Activated T-cell treated with anti-CD3 and anti-CD28 coated beads, Interleukin-2, amount 50 U/mL, for 1 hour (primary cell): ENCODE measurements at regions not wholly inside any gene's neighbourhood (a gene's known extent, or its start where the extent isn't known, plus 50 kb on each side); places are given as distances from the start of the nearest gene placed in this dataset.

Experiments
- DNase-seq: peaks from one replicate; pipeline ENCODE4 v3.0.0-alpha.2; 2020

GRCh38 chr13:29991343-29991742, 140.9 kb upstream of the UBL3 start:
- DNase-seq = no peak

DNA sequence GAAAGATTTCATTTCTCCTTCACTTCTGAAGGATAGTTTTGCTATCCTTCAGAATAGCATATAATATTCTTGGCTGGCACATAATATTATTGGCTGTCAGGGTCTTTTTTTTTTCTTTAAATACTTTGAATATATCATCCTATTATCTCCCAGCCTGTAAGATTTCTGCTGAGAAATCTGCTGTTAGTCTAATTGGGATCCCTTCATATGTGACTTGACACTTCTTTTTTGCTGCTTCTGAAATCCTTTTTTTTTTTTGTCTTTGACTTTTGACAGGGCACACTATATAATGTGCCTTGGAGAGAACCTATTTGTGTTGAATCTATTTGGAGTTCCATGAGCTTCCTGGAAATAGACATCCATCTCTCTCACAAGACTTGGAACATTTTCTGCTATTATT, 136.9 kb upstream of the UBL3 start:
- no peak for DNase-seq

- no peak for DNase-seq
Measured at GRCh38 chr13:29980339-29980738, 129.9 kb upstream of the UBL3 start.

DNA sequence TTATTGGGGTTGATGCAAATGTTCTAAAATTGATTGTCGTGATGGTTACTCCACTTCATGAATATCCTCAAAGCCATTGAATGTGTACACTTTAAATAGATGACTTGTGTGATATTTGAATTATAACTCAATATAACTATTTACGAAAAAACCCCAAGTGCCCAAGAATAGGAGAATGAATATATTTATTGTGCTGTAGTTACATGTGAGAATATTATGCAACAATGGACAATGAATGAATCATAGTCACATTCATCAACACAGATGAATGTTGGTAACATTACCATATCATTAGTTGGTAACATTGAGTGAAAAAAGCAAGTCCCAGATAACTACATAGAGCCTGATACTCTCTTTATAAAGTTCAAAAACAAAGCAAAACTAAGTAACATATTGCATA, 127.8 kb upstream of the UBL3 start:
- DNase-seq = no peak

GRCh38 chr13:29977476-29978120, 127.2 kb upstream of the UBL3 start:
- DNase-seq = no peak

DNA sequence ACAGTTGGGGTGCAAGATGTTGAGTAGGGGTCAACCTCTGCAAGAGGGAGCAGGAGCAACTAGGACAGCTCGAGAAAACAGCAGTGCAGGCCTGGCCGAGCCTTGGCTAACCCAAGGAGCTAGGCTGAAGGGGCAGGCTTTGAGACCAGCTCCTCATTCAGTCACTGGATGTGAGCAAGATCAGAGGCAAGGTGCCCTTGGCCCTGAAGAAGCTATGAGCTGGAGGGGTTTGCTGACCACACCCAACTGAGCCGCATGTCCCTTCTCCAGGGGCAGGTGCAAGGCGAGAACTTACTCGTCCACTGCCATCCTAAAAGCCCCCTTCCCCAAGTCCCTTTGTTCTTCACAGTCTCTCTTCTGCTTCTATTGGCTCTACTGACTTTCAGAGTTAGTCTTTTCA, 126.1 kb upstream of the UBL3 start:
- DNase-seq = no peak

GRCh38 chr13:29975283-29975682, 124.9 kb upstream of the UBL3 start:
- no peak for DNase-seq

DNA sequence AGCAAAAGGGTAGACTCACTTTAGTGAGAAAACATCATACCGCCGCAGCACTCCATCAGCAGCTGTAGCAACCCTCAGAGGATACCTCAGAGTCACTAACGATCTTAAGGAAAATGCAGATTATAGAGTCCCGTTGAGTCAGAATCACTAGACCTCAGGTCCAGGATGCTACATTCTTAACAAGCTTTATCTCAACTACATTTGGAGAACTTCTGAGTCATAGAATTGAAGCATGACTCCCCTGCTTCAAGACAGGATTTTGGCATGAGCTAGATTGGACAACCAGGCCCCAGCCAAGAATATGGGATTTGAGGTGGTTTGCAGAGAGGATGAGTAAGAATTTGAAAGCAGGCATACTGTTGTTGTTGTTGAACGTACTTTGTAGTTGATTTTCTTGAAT, 118.9 kb upstream of the UBL3 start:
- no peak for DNase-seq

- DNase-seq = no peak
Measured at GRCh38 chr13:29964181-29964845, 113.9 kb upstream of the UBL3 start.

GRCh38 chr13:29963089-29963488, 112.7 kb upstream of the UBL3 start:
- no peak for DNase-seq

DNA sequence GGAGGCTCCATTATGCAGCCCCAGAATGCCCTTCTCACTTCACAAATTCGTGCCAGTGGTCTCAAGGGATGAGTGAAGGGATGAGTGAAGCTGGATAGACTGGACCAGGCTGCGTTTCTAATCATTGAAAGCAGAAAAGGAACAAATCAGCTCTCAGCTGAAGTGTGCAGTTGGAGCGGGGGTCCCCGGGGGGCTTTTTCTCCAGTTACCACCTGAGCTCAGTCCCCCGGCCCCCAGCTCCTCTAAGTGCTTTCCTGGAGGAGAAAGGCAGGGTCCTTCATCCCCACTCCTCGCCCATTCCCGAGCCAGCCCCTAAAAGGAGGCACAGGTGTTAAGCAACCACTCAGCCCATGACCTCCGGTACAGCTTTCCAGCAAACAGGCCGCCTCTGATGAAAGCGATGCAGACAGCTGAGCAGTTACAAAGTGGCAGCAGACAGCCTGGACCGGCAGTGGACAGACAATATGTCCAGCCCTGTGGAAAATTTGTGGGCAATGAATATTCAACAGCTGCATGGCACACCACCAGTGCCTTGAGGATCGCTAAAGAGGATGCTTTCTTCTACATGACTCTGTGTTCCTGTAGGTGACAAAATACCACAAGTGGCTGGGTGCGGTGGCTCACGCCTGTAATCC, 110.7 kb upstream of the UBL3 start:
- DNase-seq = no peak

GRCh38 chr13:29959603-29960002, 109.2 kb upstream of the UBL3 start:
- DNase-seq = no peak

- DNase-seq = no peak
Measured at GRCh38 chr13:29959086-29959485, 108.7 kb upstream of the UBL3 start.

DNA sequence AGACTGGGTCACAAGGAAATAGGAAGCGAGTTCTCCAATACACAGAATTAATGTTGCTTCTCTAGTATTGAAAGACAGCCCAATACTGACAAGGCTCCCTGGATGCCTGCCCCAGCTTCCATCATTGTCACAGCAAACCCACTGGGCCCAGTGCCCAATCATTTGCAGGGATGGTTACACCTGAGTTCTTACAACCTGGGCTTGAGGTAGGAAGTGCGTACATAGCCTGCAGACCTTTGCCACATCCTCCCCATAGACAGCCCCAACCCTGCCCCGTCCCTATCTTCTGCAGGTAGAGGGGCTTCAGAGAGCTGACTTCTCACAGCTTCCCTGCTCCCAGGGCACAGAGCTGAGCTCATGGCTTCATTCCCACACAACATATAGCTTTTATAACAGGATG, 108.1 kb upstream of the UBL3 start:
- DNase-seq = peak; percentile 28

DNA sequence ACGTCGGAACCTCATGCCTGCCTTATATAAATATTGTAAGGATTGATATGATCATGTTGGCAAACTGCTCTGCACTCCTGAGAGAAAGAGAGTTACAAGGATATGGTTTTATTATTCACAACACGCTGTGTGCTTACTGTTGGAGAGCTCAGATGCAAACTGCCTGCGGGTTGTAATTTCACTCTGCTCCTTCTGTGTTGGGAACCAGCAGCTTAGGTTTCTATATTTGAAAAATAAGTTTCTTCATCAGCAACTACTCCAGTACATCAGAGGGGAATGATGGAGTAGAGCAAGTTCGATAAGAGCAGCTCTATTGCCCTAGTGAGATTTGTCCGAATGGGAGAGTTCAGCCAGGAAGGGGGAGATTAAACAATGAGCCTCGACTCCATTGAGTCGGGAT, 106.9 kb upstream of the UBL3 start:
- DNase-seq = no peak

- DNase-seq = no peak
Measured at GRCh38 chr13:29956853-29957252, 106.4 kb upstream of the UBL3 start.

DNA sequence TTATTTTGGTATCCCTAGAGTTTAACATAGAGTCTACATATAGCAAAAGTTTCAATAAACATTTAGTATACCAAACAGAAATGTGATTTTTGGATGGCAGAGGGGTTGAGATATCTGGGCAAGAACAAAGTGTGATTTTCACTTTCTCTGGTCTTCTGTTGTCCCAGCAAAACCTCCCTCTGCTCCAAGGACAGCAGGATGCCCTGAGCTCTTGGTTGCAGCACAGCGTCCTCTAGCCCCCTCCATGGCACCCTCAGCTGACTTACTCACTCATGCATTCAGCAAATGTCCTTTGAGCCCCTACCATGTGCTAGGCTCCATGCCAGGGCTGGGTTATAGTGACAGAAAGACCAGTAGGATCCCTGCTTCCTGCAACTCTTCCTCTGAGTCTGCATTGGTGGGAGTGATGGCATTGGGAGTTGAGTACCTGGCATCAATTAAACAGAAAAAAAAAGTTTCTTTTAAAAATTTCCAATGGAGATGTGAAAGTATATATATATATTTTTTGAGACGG, 104.8 kb upstream of the UBL3 start:
- DNase-seq = no peak

DNA sequence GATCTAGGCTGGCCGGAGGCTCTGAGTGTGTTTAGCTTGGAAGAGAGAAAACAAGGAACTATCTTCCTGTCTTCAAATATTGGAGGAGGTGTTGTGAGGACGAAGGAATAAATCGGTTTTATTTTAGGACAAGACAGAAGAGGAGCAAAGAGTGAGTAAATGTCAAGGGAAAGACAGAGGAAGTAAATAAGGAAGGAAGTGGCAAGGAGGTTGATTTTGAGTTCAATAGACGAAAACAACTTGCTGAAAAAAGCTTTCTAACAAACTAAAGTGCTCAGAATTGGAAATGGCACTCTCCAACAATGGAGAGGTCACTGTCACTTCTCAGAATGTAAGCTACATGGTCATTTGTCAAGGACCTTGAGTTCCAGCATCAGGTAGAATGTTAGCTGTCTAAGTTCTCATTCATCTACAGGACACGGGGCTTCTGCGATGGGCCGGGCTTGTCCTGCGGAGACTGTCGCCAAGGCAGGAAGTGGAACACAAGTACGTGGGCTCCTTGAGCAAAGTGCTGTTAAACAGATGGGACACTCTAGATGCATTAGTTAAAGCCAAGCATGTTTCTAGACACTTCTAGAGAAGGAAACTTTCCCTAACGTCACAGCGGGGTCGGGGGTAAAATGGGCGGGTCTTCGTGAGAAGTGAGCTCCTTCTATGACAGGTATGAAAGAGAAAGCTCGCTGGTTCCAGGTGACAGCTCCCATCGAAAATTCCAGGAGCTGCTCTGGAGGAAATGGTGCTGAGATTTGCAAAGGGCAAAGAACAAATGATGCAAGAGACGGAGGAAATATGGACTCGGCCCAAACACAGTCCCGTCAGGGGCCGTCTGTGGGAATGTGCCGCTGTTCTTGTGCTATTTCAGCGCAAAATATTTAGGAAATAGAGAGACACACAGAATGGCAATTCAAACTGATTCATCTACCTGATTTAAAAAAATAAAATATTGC, 103.9 kb upstream of the UBL3 start:
- peak; percentile 49 for DNase-seq

- DNase-seq = no peak
Measured at GRCh38 chr13:29953542-29953941, 103.1 kb upstream of the UBL3 start.

GRCh38 chr13:29952245-29952644, 101.8 kb upstream of the UBL3 start:
- DNase-seq = no peak

DNA sequence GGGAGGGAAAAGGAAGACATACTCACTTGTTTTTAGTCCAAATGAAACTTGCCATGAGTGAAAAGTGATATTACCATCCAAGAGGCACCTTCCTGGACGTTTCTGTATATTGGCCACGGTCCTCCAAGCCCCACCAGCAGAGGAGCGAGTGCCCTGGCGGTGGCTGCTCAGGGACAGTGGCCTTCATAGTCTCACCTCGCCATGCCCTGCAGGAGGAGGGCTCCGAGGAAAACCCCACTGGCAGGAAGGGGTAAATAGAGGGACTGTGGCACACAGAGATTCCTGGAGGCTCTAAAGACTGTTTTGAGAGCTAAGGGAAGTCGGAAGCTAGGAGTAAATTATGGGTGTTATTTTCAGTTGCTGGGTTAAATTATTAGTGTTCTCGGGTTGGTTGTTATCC, 98.4 kb upstream of the UBL3 start:
- DNase-seq = no peak

- no peak for DNase-seq
Measured at GRCh38 chr13:29948244-29948643, 97.8 kb upstream of the UBL3 start.

DNA sequence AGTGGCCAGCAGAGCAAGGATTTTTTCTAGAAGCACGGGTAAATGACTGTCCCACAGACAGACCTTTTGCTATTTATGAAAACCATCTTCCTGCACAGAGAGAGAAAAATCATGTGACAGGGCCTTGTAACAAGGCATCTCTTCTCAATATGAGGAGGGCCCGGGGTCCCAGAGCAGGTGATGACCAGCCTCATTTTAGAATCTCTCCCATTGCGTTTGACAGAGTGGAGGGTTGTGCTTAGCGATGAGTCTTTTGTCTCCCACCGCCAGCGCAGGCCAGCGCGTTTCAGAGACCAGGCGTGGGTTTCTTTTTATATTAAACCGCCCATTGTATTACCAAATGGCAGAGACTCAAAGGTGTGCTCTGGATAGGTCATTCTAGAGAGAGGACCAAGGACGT, 97.4 kb upstream of the UBL3 start:
- DNase-seq = no peak
